HG02943 (cell line): ENCODE measurements at regions not wholly inside any gene's neighbourhood (a gene's known extent, or its start where the extent isn't known, plus 50 kb on each side); places are given as distances from the start of the nearest gene placed in this dataset.

Experiments
- ATAC-seq: cut with Tn5 transposase; IDR thresholded peaks from one replicate; pipeline ENCODE4 v1.9.1; 2021; ENCODE audit warnings: mild to moderate bottlenecking, low read depth, moderate library complexity; ENCODE audit not compliant: unreplicated experiment

DNA sequence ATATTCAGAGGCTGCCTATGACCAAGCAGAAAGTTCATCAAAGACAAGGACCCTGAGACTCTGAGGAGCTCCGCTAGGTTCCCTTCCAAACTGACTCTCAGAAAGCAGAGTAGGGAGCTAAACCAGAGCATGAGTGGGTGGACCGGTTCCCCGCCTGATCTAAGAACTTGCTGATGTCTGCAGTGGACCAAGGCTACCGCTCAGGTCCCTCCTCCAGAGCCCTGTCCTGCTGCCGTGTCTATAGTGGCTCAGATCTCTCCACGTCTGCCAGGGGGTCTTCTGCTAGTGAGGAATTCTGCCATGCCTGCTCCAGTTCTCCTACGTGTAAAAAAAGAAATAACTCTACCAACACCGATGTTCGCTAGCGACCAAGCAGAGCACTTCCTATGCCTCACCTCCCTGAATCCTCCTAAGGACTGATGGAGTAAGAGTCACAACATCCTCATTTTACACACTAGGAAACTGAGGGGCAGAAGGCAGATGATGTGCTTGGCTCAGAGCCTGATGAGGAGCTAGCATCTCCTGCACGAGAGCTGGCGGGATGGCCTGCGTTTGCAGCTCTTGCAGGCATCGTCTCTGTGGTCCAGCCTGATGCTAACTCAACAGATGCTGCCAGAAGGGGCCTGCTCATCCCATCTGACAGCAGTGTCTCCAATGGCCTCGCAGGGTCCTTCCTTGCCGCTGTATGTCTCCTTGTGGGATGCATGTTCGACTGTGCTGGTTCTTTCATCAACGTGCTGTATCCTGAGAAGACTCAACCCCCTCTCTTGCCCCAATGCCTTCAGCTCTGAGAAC lies 265.5 kb downstream of the C16orf95 start:
- ATAC-seq: no peak

DNA sequence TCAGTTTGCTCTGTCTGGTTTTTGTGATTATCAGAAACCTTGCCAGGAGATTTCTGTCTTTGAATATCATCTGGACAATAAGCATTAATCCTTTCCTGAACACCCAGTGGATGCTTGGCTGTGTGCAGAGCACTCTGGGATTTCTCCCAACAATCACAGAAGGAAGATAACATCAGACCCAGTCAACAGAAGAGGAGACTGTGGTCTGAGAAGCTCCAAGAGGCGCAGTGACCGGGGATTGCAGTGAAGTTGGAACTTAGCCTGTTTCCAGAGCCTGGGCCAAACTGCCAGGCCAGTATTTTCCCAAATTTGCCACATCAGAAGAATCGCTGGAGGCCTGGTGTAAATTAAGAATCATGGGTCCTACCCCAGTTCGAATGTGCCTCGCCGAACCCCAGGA lies 264.7 kb downstream of the C16orf95 start:
- no peak for ATAC-seq

GRCh38 chr16:87053016-87053982 lies 263.9 kb downstream of the C16orf95 start:
- no peak for ATAC-seq

DNA sequence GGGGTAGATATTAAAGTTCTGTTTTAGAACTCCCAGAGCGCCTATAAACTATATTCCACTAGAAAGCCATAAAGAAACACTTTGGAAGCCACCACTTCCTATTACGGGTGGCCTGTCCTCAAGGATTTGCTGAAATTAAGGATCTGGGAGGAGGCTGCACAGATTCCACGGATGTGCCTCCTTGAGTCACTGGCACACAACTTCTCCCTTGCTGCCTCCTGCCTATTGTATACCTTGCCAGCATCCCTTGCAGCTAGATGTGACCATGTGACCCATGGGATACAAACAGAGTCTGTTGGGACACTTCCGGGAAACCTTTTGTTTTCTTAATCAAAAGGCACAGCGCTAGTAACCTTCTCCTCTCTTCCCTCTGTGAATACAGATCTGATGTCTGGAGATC lies 263.0 kb downstream of the C16orf95 start:
- no peak for ATAC-seq

GRCh38 chr16:87054856-87055255 lies 262.3 kb downstream of the C16orf95 start:
- ATAC-seq: no peak

- no peak for ATAC-seq
Observed at GRCh38 chr16:87056083-87056482, 261.1 kb downstream of the C16orf95 start.

- ATAC-seq: no peak
Observed at GRCh38 chr16:87056551-87056950, 260.6 kb downstream of the C16orf95 start.

- ATAC-seq: no peak
Observed at GRCh38 chr16:87057211-87057881, 259.8 kb downstream of the C16orf95 start.

- no peak for ATAC-seq
Observed at GRCh38 chr16:87057951-87058560, 259.1 kb downstream of the C16orf95 start.

DNA sequence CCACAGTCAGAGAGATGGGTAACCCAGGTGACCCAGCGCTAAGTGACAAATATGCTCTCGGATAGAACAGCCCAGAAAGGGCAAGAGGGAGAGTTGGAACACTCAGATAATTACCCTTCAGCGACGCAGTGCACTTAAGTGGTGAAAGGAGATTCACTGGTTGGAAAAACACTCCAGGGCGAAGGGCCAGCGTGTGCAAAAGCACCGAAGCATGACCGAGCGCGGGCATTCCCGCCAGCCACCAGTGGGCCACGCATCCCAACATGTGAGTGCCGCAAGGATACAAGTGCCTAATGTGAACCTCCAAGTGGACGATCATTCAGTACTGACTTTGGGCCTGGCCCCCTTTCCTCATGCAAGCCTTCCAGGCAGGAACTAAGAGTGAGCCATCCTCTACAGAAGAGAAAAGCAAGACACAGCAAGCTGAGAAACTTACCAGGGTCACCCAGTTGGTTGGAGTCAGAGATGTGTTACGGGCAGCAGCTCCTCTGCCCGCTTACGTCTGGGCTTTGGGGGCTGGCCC lies 258.4 kb downstream of the C16orf95 start:
- ATAC-seq: no peak

- ATAC-seq: no peak
Observed at GRCh38 chr16:87060034-87060986, 256.9 kb downstream of the C16orf95 start.

GRCh38 chr16:87061243-87061920 lies 255.8 kb downstream of the C16orf95 start:
- ATAC-seq: no peak

GRCh38 chr16:87062569-87063442 lies 254.4 kb downstream of the C16orf95 start:
- ATAC-seq: no peak

DNA sequence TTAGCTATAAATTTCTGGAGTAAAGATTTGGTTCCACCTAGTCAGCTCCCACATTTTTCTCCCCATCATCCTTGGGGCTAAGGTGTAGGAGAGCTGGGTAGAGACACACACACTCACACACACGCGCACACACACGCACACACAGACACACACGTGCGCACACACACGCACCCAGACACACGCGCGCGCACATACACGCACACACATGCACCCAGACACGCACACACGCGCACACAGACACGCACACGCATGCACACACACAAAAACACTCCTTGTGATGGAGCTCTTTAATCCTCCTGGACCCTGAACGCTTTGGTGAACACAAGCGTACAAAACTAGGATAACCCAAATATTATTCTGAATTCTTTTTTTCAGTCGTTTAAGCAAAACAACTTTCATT lies 253.6 kb downstream of the C16orf95 start:
- no peak for ATAC-seq

DNA sequence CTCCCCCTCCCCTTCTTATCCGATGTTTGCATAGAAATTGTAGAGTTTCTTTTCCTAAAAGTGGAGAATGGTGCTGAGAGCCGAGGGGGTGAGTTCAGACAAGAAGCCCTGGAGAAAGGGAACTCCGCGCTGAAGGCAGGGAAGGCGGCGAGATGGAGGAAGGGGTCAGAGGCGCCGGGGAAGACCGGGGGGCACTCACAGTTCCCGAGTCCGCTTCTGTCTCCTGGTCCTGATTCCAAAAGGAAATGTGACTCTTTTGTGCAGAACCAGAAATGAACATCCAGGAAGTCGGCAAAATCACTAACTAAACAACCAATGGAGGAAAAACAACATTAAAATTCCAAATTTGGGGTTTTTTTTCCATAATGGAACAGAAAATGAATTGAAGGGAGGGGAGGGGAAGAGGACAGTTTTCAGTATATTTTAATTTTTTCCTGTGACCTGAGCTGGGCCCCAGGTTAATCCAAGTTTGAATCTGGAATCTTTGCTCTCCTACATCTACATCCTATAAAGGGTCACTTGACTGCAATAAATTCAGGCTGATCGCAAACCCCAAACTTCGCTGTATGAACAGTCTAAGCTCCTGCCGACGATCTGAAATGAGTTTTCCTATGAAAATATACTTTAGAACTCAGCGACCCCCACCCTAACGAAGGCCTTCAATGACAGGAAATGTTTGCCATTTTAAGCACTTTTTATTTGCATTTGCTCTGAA lies 252.3 kb downstream of the C16orf95 start:
- ATAC-seq: no peak

DNA sequence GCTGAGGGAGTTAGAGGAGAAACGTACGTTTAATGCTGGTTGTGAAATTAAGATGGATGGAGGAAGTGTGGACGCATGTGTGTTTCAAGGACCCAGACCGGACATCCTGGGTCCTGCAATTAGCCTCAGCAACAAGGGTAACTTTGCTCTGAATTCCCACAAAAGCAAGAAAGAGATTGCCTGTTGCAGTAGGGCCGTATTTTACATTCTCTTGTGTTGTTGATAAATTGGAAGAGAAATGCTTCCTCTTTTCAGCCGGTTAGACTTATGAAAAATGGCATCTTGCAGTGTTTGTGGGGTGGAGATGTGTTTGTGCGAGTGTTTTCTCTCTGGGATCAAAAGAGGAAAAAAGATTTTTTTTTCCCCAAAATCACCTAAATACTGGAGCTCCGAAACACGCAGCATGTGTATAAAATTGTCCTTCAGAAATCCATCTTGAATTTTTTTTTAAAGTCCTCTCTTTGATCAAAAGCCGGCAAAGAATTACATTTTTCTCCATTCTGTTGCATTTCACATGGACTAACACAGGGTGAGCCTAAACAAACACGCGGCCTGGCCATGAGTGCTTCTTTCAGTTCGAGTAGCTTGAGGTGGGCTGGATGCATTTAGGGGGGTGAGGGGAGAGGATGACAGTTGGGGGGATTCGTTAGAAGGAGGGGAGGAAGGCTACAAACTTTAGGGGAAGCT lies 251.6 kb downstream of the C16orf95 start:
- ATAC-seq: no peak
